Right hindlimb (tissue), 1 donor: ENCODE measurements at regions not wholly inside any gene's neighbourhood (a gene's known extent, or its start where the extent isn't known, plus 50 kb on each side); places are given as distances from the start of the nearest gene placed in this dataset.
"Not testable (repeated sequence)": the region's sequence is repeated elsewhere in the genome, so short reads cannot be mapped to it uniquely, and the experiment has no call there.

Experiments
- DNase-seq: peaks from one replicate; pipeline ENCODE4 v3.0.0-alpha.2; 2018

GRCh38 chr6:102986086-102986485, 1592.6 kb downstream of the GRIK2 start:
- no peak for DNase-seq

DNA sequence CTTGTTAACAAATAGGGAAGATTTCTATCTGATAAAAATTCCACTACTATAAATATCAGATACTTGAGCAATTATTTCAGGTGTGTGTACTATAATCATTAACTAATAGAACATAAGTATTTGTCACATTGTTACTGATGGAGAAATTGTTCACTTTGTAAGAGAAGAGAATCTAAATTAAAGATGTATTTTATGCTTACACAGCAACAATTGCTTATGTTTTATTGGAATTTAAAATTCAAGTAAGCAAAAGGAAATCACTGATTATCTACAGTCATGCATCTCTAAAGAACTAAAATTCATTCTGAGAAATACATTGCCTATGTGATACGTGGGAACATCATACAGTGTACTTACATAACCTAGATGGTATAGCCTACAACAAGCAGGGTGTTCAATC, 1590.8 kb downstream of the GRIK2 start:
- DNase-seq: no peak

- no peak for DNase-seq
Measured at GRCh38 chr6:102981490-102982015, 1588.0 kb downstream of the GRIK2 start.

- DNase-seq: no peak
Measured at GRCh38 chr6:102980951-102981350, 1587.4 kb downstream of the GRIK2 start.

GRCh38 chr6:102961902-102962301, 1568.4 kb downstream of the GRIK2 start:
- no peak for DNase-seq

GRCh38 chr6:102950967-102951366, 1557.5 kb downstream of the GRIK2 start:
- DNase-seq: no peak

- DNase-seq: no peak
Measured at GRCh38 chr6:102944475-102944874, 1551.0 kb downstream of the GRIK2 start.

- DNase-seq: no peak
Measured at GRCh38 chr6:102942206-102942605, 1548.7 kb downstream of the GRIK2 start.

DNA sequence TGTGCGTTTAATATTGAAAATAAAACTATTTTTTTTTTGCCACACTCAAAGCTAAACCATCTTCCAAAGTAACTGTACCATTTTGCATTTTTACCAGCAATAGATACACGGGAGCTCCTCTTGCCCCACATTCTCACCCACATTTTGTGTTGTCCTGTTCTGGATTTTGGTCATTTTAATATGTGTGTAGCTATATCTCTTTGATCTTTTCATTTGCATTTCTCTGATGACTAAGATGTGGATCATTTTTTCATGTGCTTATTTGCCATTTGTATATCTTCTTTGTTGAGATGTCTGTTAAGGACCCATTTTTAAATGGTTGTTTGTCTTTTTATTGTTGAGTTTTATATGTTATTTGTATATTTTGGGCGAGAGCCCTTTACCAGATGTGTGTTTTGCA, 1543.5 kb downstream of the GRIK2 start:
- no peak for DNase-seq

GRCh38 chr6:102928109-102928508, 1534.6 kb downstream of the GRIK2 start:
- DNase-seq: no peak

DNA sequence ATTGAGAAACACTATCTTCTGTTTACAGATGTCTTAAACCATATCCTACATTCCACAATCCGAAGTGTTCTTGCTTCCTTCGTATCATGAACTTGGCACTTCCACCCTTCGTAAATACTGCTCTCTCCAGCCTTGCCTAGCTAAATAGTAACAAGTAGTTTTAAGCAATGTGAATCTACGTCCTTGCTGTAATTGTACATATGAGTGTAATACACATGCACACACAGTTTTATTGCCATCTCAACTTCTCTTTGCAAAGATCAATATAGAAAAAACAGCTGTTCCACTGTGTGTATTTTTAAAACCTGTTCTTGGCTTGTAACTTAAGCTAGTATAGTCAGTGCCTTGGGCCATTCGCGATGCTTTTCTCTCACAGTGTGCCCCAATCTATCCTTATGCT, 1524.7 kb downstream of the GRIK2 start:
- no peak for DNase-seq

DNA sequence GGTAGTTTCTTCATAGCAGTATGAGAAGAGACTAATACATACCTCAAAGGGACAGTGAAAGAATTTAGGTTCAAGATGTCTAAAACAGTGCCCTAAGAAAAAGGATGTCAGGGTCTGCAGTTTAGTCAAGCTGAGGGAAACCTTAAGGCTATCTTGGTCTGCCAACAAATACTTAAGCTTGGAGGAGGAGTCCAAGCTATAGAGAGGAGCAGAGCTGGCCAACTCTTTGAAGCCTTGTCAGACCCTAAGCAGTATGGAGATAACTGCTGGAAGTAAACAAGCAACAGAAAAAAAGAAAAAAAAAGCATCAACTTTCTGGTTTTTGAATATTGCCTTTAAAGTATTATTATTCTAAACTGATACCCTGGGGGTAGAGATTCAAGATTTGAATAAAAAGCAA, 1518.1 kb downstream of the GRIK2 start:
- no peak for DNase-seq

GRCh38 chr6:102910701-102911139, 1517.2 kb downstream of the GRIK2 start:
- DNase-seq: not testable (repeated sequence)

- no peak for DNase-seq
Measured at GRCh38 chr6:102907181-102907580, 1513.7 kb downstream of the GRIK2 start.

- DNase-seq: no peak
Measured at GRCh38 chr6:102902471-102902870, 1509.0 kb downstream of the GRIK2 start.

GRCh38 chr6:102895683-102896082, 1502.2 kb downstream of the GRIK2 start:
- no peak for DNase-seq

GRCh38 chr6:102885165-102885564, 1491.7 kb downstream of the GRIK2 start:
- DNase-seq: no peak

- no peak for DNase-seq
Measured at GRCh38 chr6:102853249-102853955, 1459.9 kb downstream of the GRIK2 start.

- no peak for DNase-seq
Measured at GRCh38 chr6:102848796-102849195, 1455.3 kb downstream of the GRIK2 start.

GRCh38 chr6:102848210-102848609, 1454.7 kb downstream of the GRIK2 start:
- no peak for DNase-seq

GRCh38 chr6:102841060-102841459, 1447.6 kb downstream of the GRIK2 start:
- no peak for DNase-seq

DNA sequence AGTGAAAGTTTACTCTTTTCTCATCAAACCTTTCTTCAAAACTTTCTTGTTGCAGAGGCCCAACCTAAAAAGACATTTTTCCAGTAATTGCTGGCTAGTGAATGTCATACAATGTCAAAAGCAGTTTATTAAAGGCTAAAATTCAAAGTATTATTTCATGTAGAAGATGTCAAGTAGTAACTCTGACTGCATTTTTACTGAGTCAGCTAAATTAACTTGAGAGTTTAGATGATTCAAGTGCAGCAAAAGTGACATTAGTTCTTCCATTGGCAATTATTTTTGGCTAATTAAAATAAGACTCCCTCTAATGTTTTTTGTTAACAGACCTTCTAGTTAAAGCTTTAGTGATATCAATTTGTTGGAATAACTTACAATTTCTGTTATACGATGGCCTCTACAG, 1438.5 kb downstream of the GRIK2 start:
- DNase-seq: no peak

- no peak for DNase-seq
Measured at GRCh38 chr6:102820098-102820497, 1426.6 kb downstream of the GRIK2 start.

GRCh38 chr6:102815207-102815606, 1421.7 kb downstream of the GRIK2 start:
- DNase-seq: no peak
